WERI-Rb-1 (cell line): ENCODE measurements at regions not wholly inside any gene's neighbourhood (a gene's known extent, or its start where the extent isn't known, plus 50 kb on each side); places are given as distances from the start of the nearest gene placed in this dataset.

Experiments
- DNase-seq: peaks from one replicate; pipeline ENCODE4 v3.0.0-alpha.2; 2020
- H3K27ac ChIP-seq: fragments of 250-450 bp; sonication (Bioruptor Pico); 2 replicates; pipeline ENCODE4 v1.5.1; 2020; ENCODE audit warnings: mild to moderate bottlenecking, moderate library complexity
- H3K27me3 ChIP-seq: fragments of 250-450 bp; sonication (Bioruptor Pico); 2 replicates; pipeline ENCODE4 v1.5.1; 2021; ENCODE audit warnings: mild to moderate bottlenecking, low read depth, moderate library complexity; ENCODE audit not compliant: insufficient read depth, severe bottlenecking
- H3K36me3 ChIP-seq: fragments of 250-450 bp; sonication (Bioruptor Pico); 2 replicates; pipeline ENCODE4 v1.5.1; 2020; ENCODE audit warnings: mild to moderate bottlenecking, moderate library complexity
- H3K4me3 ChIP-seq: 2 replicates; pipeline ENCODE4 v1.5.1; 2011; ENCODE audit warnings: low read depth, mild to moderate bottlenecking, control low read depth, low read length
- H3K9me3 ChIP-seq: fragments of 250-450 bp; sonication (Bioruptor Pico); 2 replicates; pipeline ENCODE4 v1.5.1; 2021; ENCODE audit warnings: mild to moderate bottlenecking, moderate library complexity; ENCODE audit not compliant: severe bottlenecking
- TF ChIP-seq, protein P1 (sequence below): IDR thresholded peaks from 2 replicates; pipeline ENCODE4 v1.5.1; 2011; ENCODE audit warnings: low read depth, mild to moderate bottlenecking, control low read depth, inconsistent platforms, low read length

DNA sequence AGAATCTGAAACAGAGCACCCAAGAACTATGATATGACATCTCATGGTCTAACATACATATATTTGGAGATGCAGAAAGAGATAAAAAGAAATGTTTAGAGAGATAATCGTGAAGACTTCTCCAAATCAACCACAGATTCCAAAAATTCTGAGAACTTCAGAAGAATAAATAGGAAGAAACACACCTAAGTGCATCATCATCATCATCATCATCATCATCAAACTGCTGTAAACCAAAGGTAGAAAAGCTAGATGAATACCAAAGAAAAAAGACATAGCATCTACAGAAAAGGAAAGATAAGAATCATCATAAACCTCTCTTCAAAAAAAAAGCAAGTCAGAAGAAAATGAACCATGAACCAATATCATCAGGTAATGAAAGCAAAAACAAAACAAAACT, 124.2 kb downstream of the PPP1R3A start:
- H3K27ac ChIP-seq = no peak overlapping the region
- no peaks in the 10 kb centered on the region for H3K9me3 ChIP-seq
- TF ChIP-seq, protein P1, sequence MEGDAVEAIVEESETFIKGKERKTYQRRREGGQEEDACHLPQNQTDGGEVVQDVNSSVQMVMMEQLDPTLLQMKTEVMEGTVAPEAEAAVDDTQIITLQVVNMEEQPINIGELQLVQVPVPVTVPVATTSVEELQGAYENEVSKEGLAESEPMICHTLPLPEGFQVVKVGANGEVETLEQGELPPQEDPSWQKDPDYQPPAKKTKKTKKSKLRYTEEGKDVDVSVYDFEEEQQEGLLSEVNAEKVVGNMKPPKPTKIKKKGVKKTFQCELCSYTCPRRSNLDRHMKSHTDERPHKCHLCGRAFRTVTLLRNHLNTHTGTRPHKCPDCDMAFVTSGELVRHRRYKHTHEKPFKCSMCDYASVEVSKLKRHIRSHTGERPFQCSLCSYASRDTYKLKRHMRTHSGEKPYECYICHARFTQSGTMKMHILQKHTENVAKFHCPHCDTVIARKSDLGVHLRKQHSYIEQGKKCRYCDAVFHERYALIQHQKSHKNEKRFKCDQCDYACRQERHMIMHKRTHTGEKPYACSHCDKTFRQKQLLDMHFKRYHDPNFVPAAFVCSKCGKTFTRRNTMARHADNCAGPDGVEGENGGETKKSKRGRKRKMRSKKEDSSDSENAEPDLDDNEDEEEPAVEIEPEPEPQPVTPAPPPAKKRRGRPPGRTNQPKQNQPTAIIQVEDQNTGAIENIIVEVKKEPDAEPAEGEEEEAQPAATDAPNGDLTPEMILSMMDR = no peak
- H3K4me3 ChIP-seq = no peak overlapping the region
- DNase-seq = no peak
- no peaks in the 10 kb centered on the region for H3K27me3 ChIP-seq
- no peaks in the 10 kb centered on the region for H3K36me3 ChIP-seq

DNA sequence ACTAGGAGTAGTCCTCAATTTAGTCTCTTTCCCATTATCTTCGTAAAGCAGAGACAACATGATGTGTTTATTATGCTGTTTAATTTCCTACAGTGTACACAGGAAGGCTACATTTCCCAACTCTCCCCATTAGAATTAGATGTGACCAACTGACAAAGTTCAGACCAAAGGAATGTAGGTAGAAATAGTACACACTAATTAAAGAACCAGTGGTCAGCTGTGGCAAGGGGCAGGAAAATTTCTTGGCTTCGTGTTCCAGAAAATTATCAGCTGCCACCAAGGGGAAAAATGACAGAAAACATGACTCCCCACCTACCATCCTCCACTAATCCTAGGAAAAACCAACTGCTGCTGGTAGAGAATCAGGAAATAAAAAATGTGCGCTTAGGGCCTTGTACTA, 125.6 kb downstream of the PPP1R3A start:
- H3K36me3 ChIP-seq = no peaks in the 10 kb centered on the region
- H3K27me3 ChIP-seq = no peaks in the 10 kb centered on the region
- TF ChIP-seq, protein P1 = no peak
- DNase-seq = no peak
- H3K9me3 ChIP-seq = no peaks in the 10 kb centered on the region
- no peak overlapping the region for H3K27ac ChIP-seq
- no peak overlapping the region for H3K4me3 ChIP-seq

DNA sequence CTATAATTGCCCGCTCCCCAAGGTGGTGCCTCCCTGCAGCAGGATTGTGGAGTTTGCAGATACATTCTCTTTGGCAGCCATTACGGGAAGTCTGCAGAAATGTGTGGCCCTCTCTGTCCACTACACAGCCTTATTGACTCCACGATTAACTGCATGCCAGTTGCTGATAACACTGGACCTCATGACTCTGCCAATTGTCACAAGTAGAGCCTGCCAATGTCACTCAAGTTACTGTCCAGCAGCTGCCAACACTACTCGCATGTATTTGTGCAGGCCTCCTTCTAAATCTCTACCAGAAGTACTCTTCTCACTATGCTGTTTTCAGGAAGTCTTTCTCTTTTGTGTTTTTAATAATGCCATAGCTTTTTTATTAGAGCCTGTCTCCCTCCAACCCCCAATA, 128.8 kb downstream of the PPP1R3A start:
- Histone ChIP-seq H3K9me3 (no peaks in the 10 kb centered on the region), H3K36me3 (no peaks in the 10 kb centered on the region), H3K4me3 (no peak overlapping the region), H3K27me3 (no peaks in the 10 kb centered on the region), H3K27ac (no peak overlapping the region)
- TF ChIP-seq, protein P1 = no peak
- no peak for DNase-seq

GRCh38 chr7:113787106-113787505, 131.7 kb downstream of the PPP1R3A start:
- no peak for DNase-seq
- Histone ChIP-seq H3K27ac (no peak overlapping the region), H3K36me3 (no peaks in the 10 kb centered on the region), H3K4me3 (no peak overlapping the region), H3K27me3 (no peaks in the 10 kb centered on the region), H3K9me3 (no peaks in the 10 kb centered on the region)
- TF ChIP-seq, protein P1 = no peak

DNA sequence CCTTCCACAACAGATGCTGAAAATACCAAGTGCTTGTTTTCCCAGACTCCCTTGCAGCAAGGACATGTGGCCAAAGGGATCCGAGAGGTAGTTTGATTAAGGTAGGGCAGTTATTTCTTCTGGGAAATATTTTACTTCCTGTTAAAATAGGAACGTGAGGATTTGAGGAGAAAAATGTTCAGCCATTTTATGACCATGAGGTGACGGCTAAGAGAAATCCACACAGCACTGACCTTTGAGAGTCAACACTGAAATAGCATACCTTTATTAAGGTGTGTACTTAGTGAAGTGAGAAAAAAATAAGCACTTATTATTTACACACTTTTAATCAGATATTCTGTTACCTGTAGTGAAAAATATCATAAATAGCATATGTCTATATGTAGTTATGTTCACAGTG, 133.9 kb downstream of the PPP1R3A start:
- Histone ChIP-seq H3K27ac (no peak overlapping the region), H3K4me3 (no peak overlapping the region), H3K36me3 (no peaks in the 10 kb centered on the region), H3K27me3 (no peaks in the 10 kb centered on the region), H3K9me3 (no peaks in the 10 kb centered on the region)
- TF ChIP-seq, protein P1 = no peak
- no peak for DNase-seq

- no peaks in the 10 kb centered on the region for H3K9me3 ChIP-seq
- no peak for DNase-seq
- H3K27ac ChIP-seq = no peak overlapping the region
- no peaks in the 10 kb centered on the region for H3K27me3 ChIP-seq
- TF ChIP-seq, protein P1 = no peak
- no peaks in the 10 kb centered on the region for H3K36me3 ChIP-seq
- H3K4me3 ChIP-seq = no peak overlapping the region
Measured at GRCh38 chr7:113784316-113784715, 134.5 kb downstream of the PPP1R3A start.
